PC-3 (cell line): ENCODE measurements at regions not wholly inside any gene's neighbourhood (a gene's known extent, or its start where the extent isn't known, plus 50 kb on each side); places are given as distances from the start of the nearest gene placed in this dataset.

Experiments
- ATAC-seq: fragments of 200-7000 bp; cut with Tn5 transposase; 2 replicates; pipeline ENCODE4 v1.9.1; 2020; ENCODE audit warnings: mild to moderate bottlenecking, moderate library complexity
- BruUV-seq: library from RNA; stranded (reverse); fragments of 400-500 nt; replicated peaks from 2 replicates; lab custom pipeline; 2021; lab: Mats Ljungman, UMichigan
- CTCF ChIA-PET: fragments of 300-600 bp; sonication (Branson Sonifier 250); formaldehyde crosslinking; loops from one replicate; lab custom pipeline; 2022; ENCODE audit warnings: antibody characterized with exemption; lab: Charles Lee
- POLR2A ChIA-PET: fragments of 300-600 bp; sonication (Branson Sonifier 250); formaldehyde crosslinking; loops from one replicate; lab custom pipeline; 2022; ENCODE audit warnings: antibody characterized with exemption; ENCODE audit not compliant: unreplicated experiment; lab: Charles Lee
- DNase-seq: peaks from one replicate; pipeline ENCODE4 v3.0.0-alpha.2; 2015
- H2AFZ ChIP-seq: fragments of 300-600 bp; sonication (generic); 2 replicates; pipeline ENCODE4 v1.6.0; 2016; ENCODE audit warnings: antibody characterized with exemption, low read length
- H3F3A ChIP-seq: fragments of 300-600 bp; sonication (generic); one replicate; pipeline ENCODE4 v1.6.0; 2017; ENCODE audit warnings: antibody characterized with exemption, low read length, control low read depth, mild to moderate bottlenecking; ENCODE audit not compliant: unreplicated experiment
- H3K27ac ChIP-seq: fragments of 300-600 bp; sonication (generic); 2 replicates; pipeline ENCODE4 v1.5.1; 2016; ENCODE audit warnings: mild to moderate bottlenecking, low read length
- H3K27me3 ChIP-seq: fragments of 300-600 bp; sonication (generic); 2 replicates; pipeline ENCODE4 v1.6.1; 2016; ENCODE audit warnings: low read length, mixed read lengths
- H3K36me3 ChIP-seq: fragments of 300-600 bp; sonication (generic); 2 replicates; pipeline ENCODE4 v1.6.1; 2016; ENCODE audit warnings: low read depth, mixed run types, low read length, mixed read lengths
- H3K4me1 ChIP-seq: fragments of 300-600 bp; sonication (generic); 2 replicates; pipeline ENCODE4 v1.5.1; 2016; ENCODE audit warnings: low read length; ENCODE audit not compliant: insufficient read depth
- H3K4me2 ChIP-seq: fragments of 300-600 bp; sonication (generic); 2 replicates; pipeline ENCODE4 v1.6.0; 2016; ENCODE audit warnings: low read length
- H3K4me3 ChIP-seq: fragments of 300-600 bp; sonication (generic); 2 replicates; pipeline ENCODE4 v1.5.1; 2016; ENCODE audit warnings: mild to moderate bottlenecking, low read length, mixed read lengths
- H3K79me2 ChIP-seq: fragments of 300-600 bp; sonication (generic); 2 replicates; pipeline ENCODE4 v1.6.1; 2017; ENCODE audit warnings: low read length, mixed read lengths
- H3K9ac ChIP-seq: fragments of 300-600 bp; sonication (generic); 2 replicates; pipeline ENCODE4 v1.6.0; 2016; ENCODE audit warnings: mild to moderate bottlenecking, low read length
- H3K9me2 ChIP-seq: fragments of 300-600 bp; sonication (generic); replicated peaks from 2 replicates; pipeline ENCODE4 v1.6.1; 2016; ENCODE audit warnings: mixed run types, low read length, mixed read lengths
- H3K9me3 ChIP-seq: fragments of 300-600 bp; sonication (generic); 2 replicates; pipeline ENCODE4 v1.6.1; 2016; ENCODE audit warnings: low read length, mixed read lengths
- H4K20me1 ChIP-seq: fragments of 300-600 bp; sonication (generic); 2 replicates; pipeline ENCODE4 v1.6.1; 2016; ENCODE audit warnings: low read length, mixed read lengths
- CTCF ChIP-seq: fragments of 300-600 bp; sonication (generic); conservative IDR thresholded peaks from 2 replicates; pipeline ENCODE4 v1.5.1; 2017; ENCODE audit warnings: antibody characterized with exemption, low read depth, mild to moderate bottlenecking, low read length
- EZH2 ChIP-seq: fragments of 300-600 bp; sonication (generic); IDR thresholded peaks from one replicate; pipeline ENCODE4 v1.6.1; 2017; ENCODE audit warnings: antibody characterized with exemption, mild to moderate bottlenecking, low read length; ENCODE audit not compliant: unreplicated experiment
- EZH2phosphoT487 ChIP-seq: fragments of 300-600 bp; sonication (generic); IDR thresholded peaks from 2 replicates; pipeline ENCODE4 v1.6.1; 2018; ENCODE audit warnings: mild to moderate bottlenecking, antibody characterized with exemption, low read length, borderline replicate concordance
- intact Hi-C: fragments of 100-400 bp; cut with micrococcal nuclease; formaldehyde crosslinking; loops from 2 replicates; pipeline ENCODE4 v1.9.0; 2023

- ATAC-seq (no peak), DNase-seq (no peak)
- ChIA-PET POLR2A (no interaction called here), CTCF (no interaction called here)
- peaks cover 15% of the 10 kb centered on the region for H3K27me3 ChIP-seq
- no peaks in the 10 kb centered on the region for H3K36me3 ChIP-seq
- intact Hi-C loops = no loop called here
- 0 out of 2 replicates have a peak, but pooled peaks cover 3% of the 10 kb centered on the region for H3K9me3 ChIP-seq
- H3K4me2 ChIP-seq = no peak overlapping the region
- TF ChIP-seq EZH2 = no peak
- no peaks in the 10 kb centered on the region for H3K9me2 ChIP-seq
- no peak overlapping the region for H3K27ac ChIP-seq
- H3K79me2 ChIP-seq = no peaks in the 10 kb centered on the region
- H4K20me1 ChIP-seq = no peaks in the 10 kb centered on the region
- no peaks in the 10 kb centered on the region for H3K4me1 ChIP-seq
- no peak overlapping the region for H3K4me3 ChIP-seq
- H3F3A ChIP-seq = no peaks in the 10 kb centered on the region
- H3K9ac ChIP-seq = no peak overlapping the region
- no TSS peak for BruUV-seq
- H2AFZ ChIP-seq = no peak overlapping the region
These were observed 404.3 kb downstream of the ZNF521 start for GRCh38 chr18:24947521-24948305.

- H3K79me2 ChIP-seq = no peaks in the 10 kb centered on the region
- H4K20me1 ChIP-seq = no peaks in the 10 kb centered on the region
- no peak overlapping the region for H3K4me2 ChIP-seq
- no peaks in the 10 kb centered on the region for H3K9me2 ChIP-seq
- H3K36me3 ChIP-seq = no peaks in the 10 kb centered on the region
- H3K27ac ChIP-seq = no peak overlapping the region
- TF ChIP-seq EZH2phosphoT487 (no peak), EZH2 (no peak), CTCF (no peak)
- no peak for DNase-seq
- H2AFZ ChIP-seq = no peak overlapping the region
- intact Hi-C loops = no loop called here
- ATAC-seq = no peak
- CTCF ChIA-PET = no interaction called here
- H3K4me1 ChIP-seq = no peaks in the 10 kb centered on the region
- H3K9me3 ChIP-seq = 0 out of 2 replicates have a peak, but pooled peaks cover 9% of the 10 kb centered on the region
- no peak overlapping the region for H3K9ac ChIP-seq
- peaks cover 15% of the 10 kb centered on the region for H3K27me3 ChIP-seq
- POLR2A ChIA-PET = no interaction called here
- H3F3A ChIP-seq = no peaks in the 10 kb centered on the region
- BruUV-seq = no TSS peak
- H3K4me3 ChIP-seq = no peak overlapping the region
These were observed 402.1 kb downstream of the ZNF521 start for GRCh38 chr18:24949908-24950307.

- POLR2A ChIA-PET = interaction anchor here (0.7 kb wide), 1 partner anchor 1180 kb away, joined by 3 read pairs; the partner anchor contains the start of gene PSMA8
- H3K4me3 ChIP-seq = no peak overlapping the region
- no peaks in the 10 kb centered on the region for H3K36me3 ChIP-seq
- TF ChIP-seq EZH2 = no peak
- TF ChIP-seq CTCF = no peak
- TF ChIP-seq EZH2phosphoT487 = no peak
- H2AFZ ChIP-seq = no peak overlapping the region
- H3K9me3 ChIP-seq = 0 out of 2 replicates have a peak, but pooled peaks cover 9% of the 10 kb centered on the region
- no peak overlapping the region for H3K4me2 ChIP-seq
- intact Hi-C loops = no loop called here
- no peaks in the 10 kb centered on the region for H3K4me1 ChIP-seq
- no peak overlapping the region for H3K27ac ChIP-seq
- no peak overlapping the region for H3K9ac ChIP-seq
- no peaks in the 10 kb centered on the region for H3K9me2 ChIP-seq
- CTCF ChIA-PET = no interaction called here
- BruUV-seq = no TSS peak
- H3K27me3 ChIP-seq = peaks cover 9% of the 10 kb centered on the region
- no peak for ATAC-seq
- no peak for DNase-seq
- no peaks in the 10 kb centered on the region for H3K79me2 ChIP-seq
- no peaks in the 10 kb centered on the region for H4K20me1 ChIP-seq
- no peaks in the 10 kb centered on the region for H3F3A ChIP-seq
These were observed 397.6 kb downstream of the ZNF521 start for GRCh38 chr18:24954341-24954740.
